ENCODE measurements at regions not wholly inside any gene's neighbourhood (a gene's known extent, or its start where the extent isn't known, plus 50 kb on each side); places are given as distances from the start of the nearest gene placed in this dataset.

GRCh38 chr2:65681503-65681902 is 249.1 kb upstream of the SPRED2 start:
- H3K27me3 ChIP-seq = peaks cover 2% of the 10 kb centered on the region
- no peak overlapping the region for H3K4me3 ChIP-seq
- no peaks in the 10 kb centered on the region for H3K9me3 ChIP-seq
- H3K4me1 ChIP-seq = no peaks in the 10 kb centered on the region
- WGBS = 92% methylated on average over 1 of the region's 1 CpG
- TF ChIP-seq POLR2A (IDR thresholded peaks at IDR 0.05) (no peak), POLR2AphosphoS5 (IDR thresholded peaks at IDR 0.05) (no peak), CTCF (IDR thresholded peaks at IDR 0.05) (no peak), EP300 (IDR thresholded peaks at IDR 0.05) (no peak)
- no peak for DNase-seq (ENCODE audit: low spot score in 2 of 2)
- H3K36me3 ChIP-seq = no peaks in the 10 kb centered on the region
- no peak overlapping the region for H3K27ac ChIP-seq

GRCh38 chr2:65678779-65679391 is 246.5 kb upstream of the SPRED2 start:
- no peaks in the 10 kb centered on the region for H3K9me3 ChIP-seq
- no peak overlapping the region for H3K4me3 ChIP-seq
- no peaks in the 10 kb centered on the region for H3K4me1 ChIP-seq
- peaks cover 2% of the 10 kb centered on the region for H3K27me3 ChIP-seq
- no peaks in the 10 kb centered on the region for H3K36me3 ChIP-seq
- 58% methylated on average over 5 of the region's 5 CpGs for WGBS
- no peak for TF ChIP-seq EP300 (IDR thresholded peaks at IDR 0.05)
- TF ChIP-seq CTCF (IDR thresholded peaks at IDR 0.05) = no peak
- no peak for TF ChIP-seq POLR2A (IDR thresholded peaks at IDR 0.05)
- no peak for TF ChIP-seq POLR2AphosphoS5 (IDR thresholded peaks at IDR 0.05)
- DNase-seq (ENCODE audit: low spot score in 2 of 2) = no peak
- H3K27ac ChIP-seq = no peak overlapping the region

- Histone ChIP-seq H3K36me3 (no peaks in the 10 kb centered on the region), H3K27ac (no peak overlapping the region), H3K4me1 (no peaks in the 10 kb centered on the region), H3K9me3 (no peaks in the 10 kb centered on the region), H3K27me3 (peaks cover 2% of the 10 kb centered on the region), H3K4me3 (no peak overlapping the region)
- TF ChIP-seq CTCF (IDR thresholded peaks at IDR 0.05) = no peak
- WGBS = 93% methylated on average over 4 of the region's 4 CpGs
- DNase-seq (ENCODE audit: low spot score in 2 of 2) = no peak
These were observed 243.0 kb upstream of the SPRED2 start for GRCh38 chr2:65675350-65675749.

- 54% methylated on average over 2 of the region's 2 CpGs for WGBS
- H3K36me3 ChIP-seq = no peaks in the 10 kb centered on the region
These were observed 239.4 kb upstream of the SPRED2 start for GRCh38 chr2:65671670-65672242.

GRCh38 chr2:65669574-65669973 is 237.2 kb upstream of the SPRED2 start:
- Histone ChIP-seq H3K27ac (no peak overlapping the region), H3K36me3 (no peaks in the 10 kb centered on the region), H3K4me3 (no peak overlapping the region), H3K9me3 (peaks cover 12% of the 10 kb centered on the region), H3K4me1 (no peaks in the 10 kb centered on the region), H3K27me3 (no peaks in the 10 kb centered on the region)
- WGBS = 88% methylated on average over 2 of the region's 2 CpGs
- DNase-seq (ENCODE audit: low spot score in 2 of 2) = no peak
- TF ChIP-seq POLR2A (IDR thresholded peaks at IDR 0.05) = no peak

More at GRCh38 chr2:65671670-65672242, 239.4 kb upstream of the SPRED2 start:
- Histone ChIP-seq H3K4me3 (no peak overlapping the region), H3K27ac (no peak overlapping the region), H3K9me3 (peaks cover 12% of the 10 kb centered on the region), H3K4me1 (no peaks in the 10 kb centered on the region), H3K27me3 (no peaks in the 10 kb centered on the region)
- no peak for DNase-seq (ENCODE audit: low spot score in 2 of 2)
- TF ChIP-seq POLR2AphosphoS5 (IDR thresholded peaks at IDR 0.05) = no peak
- no peak for TF ChIP-seq CTCF (IDR thresholded peaks at IDR 0.05)
- no peak for TF ChIP-seq POLR2A (IDR thresholded peaks at IDR 0.05)
- no peak for TF ChIP-seq EP300 (IDR thresholded peaks at IDR 0.05)

GRCh38 chr2:65668744-65669143 is 236.3 kb upstream of the SPRED2 start:
- H3K4me3 ChIP-seq = no peak overlapping the region
- DNase-seq (ENCODE audit: low spot score in 2 of 2) = no peak
- H3K27me3 ChIP-seq = no peaks in the 10 kb centered on the region
- no peak overlapping the region for H3K27ac ChIP-seq
- H3K36me3 ChIP-seq = no peaks in the 10 kb centered on the region
- H3K9me3 ChIP-seq = peaks cover 12% of the 10 kb centered on the region
- TF ChIP-seq CTCF (IDR thresholded peaks at IDR 0.05) = no peak
- no peak for TF ChIP-seq POLR2AphosphoS5 (IDR thresholded peaks at IDR 0.05)
- no peak for TF ChIP-seq POLR2A (IDR thresholded peaks at IDR 0.05)
- no peak for TF ChIP-seq EP300 (IDR thresholded peaks at IDR 0.05)
- H3K4me1 ChIP-seq = no peaks in the 10 kb centered on the region

Measured in suprapubic skin (tissue), 4 donors.